GM18519 (cell line): ENCODE measurements at regions not wholly inside any gene's neighbourhood (a gene's known extent, or its start where the extent isn't known, plus 50 kb on each side); places are given as distances from the start of the nearest gene placed in this dataset.
"Not testable (repeated sequence)": the region's sequence is repeated elsewhere in the genome, so short reads cannot be mapped to it uniquely, and the experiment has no call there.

Source experiments
- ATAC-seq: cut with Tn5 transposase; IDR thresholded peaks from one replicate; pipeline ENCODE4 v1.9.1; 2021; ENCODE audit warnings: mild to moderate bottlenecking, moderate library complexity; ENCODE audit not compliant: unreplicated experiment, low FRiP score

DNA sequence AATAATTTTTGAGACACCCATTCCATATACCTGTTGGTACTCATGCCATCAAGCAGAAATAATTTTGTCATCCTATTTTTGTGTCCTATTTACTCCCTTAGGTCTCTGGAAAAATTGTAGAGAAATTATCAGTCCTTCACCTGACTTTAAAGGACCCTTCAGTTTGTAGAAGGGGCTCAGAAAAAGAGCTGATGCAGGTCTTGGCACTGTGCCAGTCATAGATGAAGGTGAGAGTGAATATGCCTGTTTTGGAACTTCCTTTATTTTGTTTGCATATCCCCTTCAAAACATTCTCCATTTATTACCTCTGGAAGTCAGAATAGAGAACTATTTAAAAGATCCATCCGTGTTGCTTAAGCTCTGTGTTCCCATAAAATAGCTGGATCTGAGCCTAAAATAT is 321.0 kb upstream of the TPK1 start:
- ATAC-seq: no peak

GRCh38 chr7:145152589-145152988 is 316.7 kb upstream of the TPK1 start:
- ATAC-seq: no peak

GRCh38 chr7:145151676-145152075 is 315.8 kb upstream of the TPK1 start:
- ATAC-seq: no peak

DNA sequence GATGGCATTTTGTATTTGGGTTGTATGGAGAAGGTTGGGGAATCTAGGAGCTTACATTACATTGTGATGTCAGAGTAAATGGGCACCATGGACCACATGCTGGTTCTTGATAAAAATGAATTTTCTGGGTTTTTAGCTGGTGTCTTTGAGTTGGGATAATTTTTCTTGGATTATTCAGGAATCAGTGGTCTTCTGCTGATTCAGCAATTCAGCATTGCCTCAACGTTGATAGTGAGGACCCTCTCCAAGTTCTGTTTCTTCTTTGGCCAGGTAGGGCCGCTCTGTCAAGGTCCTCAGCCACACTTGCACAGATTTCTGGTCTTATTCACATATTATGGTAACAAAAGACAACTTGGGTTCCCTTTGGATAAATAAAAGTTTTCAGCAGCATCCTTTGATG is 312.0 kb upstream of the TPK1 start:
- no peak for ATAC-seq

DNA sequence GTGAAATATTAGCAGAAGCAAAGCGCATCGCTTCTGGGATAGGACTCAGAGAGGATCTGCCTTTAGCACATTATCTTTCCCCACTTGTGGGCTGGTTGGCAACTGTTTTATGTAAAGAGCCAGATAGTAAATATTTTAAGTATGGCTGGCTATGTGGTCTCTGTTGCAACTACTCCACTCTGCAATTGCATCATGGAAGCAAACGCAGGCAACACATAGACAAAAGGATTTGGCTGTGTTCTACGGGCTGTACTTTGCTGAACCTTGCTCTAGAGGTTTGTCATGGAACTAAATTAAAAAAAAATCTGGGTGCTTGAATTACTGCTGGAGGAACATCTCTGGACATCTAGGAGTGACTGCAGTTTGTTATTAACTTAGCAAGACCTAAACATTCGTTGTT is 307.8 kb upstream of the TPK1 start:
- ATAC-seq: no peak

DNA sequence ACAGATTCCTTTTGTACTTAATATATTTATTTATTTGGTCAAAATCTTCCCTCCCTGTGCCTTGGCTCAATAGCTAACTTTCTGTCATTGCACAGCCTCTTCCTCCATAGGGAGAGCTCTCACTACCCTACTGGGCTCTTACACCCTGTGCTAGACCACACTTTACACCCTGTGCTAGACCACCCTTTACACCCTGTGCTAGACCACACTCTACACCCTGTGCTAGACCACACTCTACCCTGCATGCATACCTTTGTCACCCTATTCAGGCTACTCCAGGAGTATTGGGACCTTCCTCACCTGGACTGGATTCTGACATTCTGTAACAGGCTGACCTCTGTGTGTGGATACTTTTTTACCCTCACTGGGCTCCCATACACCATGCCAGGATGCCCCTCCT is 298.5 kb upstream of the TPK1 start:
- ATAC-seq: no peak

- ATAC-seq: no peak
Observed at GRCh38 chr7:145123502-145123901, 287.6 kb upstream of the TPK1 start.

- no peak for ATAC-seq
Observed at GRCh38 chr7:145106001-145106400, 270.1 kb upstream of the TPK1 start.

- no peak for ATAC-seq
Observed at GRCh38 chr7:145105561-145105960, 269.7 kb upstream of the TPK1 start.

DNA sequence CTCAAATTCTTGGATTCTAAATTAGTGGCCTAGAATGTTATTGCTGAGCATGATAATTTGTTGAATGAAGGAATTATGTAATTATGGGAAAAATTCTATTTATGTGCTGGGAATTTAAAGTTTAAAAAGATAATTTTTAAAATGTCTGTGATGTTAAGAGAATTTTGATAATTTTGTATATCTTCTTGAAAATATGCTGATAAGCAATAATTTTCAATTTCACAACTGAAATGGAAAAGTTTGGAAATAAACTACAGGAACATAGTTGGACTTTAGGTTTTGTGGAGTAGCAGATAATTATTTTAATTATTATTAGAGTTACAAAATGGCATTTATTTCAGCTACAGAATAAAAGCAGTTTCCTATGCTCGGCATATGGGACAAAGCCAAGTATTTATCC is 268.5 kb upstream of the TPK1 start:
- ATAC-seq: no peak

DNA sequence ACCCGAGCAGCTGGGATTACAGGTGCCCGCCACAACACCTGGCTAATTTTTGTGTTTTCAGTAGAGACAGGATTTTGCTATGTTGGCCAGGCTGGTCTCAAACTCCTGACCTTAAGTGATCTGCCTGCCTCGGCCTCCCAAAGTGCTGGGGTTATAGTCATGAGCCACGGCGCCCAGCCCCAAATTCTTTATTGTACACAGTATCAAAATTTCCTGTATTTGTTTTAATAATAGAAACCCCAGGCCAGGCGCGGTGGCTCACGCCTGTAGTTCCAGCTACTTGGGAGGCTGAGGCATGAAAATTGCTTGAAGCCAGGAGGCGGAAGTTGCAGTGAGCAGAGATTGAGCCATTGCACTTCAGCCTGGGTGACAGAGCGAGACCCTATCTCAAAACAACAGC is 266.3 kb upstream of the TPK1 start:
- ATAC-seq: not testable (repeated sequence)

GRCh38 chr7:145092766-145093165 is 256.9 kb upstream of the TPK1 start:
- ATAC-seq: no peak

- ATAC-seq: no peak
Observed at GRCh38 chr7:145088111-145088745, 252.4 kb upstream of the TPK1 start.

DNA sequence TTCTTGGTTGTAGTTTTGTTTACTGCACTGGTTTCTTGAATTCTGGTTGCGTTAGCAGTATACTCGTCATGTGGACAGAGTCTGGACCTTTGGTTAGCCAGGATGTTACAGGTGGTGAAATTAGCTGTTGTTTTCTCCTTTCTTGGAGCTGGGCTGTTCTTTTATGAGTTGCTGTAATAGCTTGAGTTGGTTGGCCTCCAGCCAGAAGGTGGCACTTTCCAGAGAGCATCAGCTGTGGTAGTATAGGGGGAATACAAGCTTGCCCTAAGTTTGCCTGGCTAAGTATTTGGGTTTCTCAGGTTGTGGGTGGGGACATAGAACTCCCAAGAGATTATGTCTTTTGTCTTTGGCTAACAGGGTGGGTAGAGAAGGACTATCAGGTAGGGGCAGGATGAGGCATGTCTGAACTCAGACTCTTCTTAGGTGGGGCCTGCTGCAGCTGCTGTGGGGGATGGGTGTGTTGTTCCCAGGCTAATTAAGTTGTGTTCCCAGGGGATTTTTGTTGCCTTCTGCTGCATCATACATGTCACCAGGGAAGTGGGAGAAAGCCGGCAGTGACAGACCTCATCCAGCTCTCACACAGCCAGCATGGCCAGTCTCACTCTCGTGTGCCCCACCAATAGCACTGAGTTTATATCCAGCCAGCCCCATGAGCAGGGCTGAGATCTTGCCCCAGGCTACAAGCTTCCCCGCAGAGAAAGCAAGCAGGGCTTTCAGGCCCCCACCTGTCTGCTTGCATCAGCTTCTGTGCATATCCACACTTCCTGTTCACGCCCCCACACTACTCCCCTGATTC is 246.7 kb upstream of the TPK1 start:
- no peak for ATAC-seq

DNA sequence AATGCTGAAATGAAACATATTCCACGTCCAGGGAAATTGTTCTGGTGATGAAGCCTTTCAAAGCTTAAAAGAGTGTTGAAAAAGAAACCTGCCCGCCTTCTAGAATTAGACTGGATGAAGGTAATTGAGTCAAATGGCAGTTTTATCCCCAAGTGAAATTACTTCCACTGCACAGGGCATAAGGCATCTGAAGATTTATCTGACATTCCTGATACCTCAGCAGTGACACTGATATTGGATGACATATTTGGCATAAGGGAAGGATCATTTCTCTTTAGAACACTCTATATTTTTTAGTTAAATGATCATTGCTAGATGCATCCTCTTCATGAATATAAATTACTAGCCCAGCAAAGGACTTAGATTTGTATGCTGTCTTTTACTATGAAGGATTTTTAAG is 229.6 kb upstream of the TPK1 start:
- ATAC-seq: no peak

DNA sequence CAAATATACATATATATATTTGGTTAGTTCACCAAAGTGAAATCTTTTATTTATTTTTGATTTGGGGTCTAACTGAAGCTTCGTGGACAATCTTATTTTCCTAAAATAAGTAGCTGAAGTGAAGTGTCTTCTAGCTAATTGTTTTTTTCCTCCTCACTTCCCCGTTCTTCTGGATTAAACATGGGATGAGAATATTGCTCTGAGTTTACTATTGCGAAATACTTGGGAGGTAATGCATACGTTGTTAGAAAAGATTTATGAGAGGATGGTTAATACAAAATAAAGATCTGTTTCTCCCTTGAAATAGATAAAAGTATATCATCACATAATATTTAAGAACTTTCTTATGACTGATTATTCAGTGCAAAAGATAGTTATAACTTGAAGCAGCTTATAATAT is 228.3 kb upstream of the TPK1 start:
- no peak for ATAC-seq

GRCh38 chr7:145053781-145054180 is 217.9 kb upstream of the TPK1 start:
- no peak for ATAC-seq

DNA sequence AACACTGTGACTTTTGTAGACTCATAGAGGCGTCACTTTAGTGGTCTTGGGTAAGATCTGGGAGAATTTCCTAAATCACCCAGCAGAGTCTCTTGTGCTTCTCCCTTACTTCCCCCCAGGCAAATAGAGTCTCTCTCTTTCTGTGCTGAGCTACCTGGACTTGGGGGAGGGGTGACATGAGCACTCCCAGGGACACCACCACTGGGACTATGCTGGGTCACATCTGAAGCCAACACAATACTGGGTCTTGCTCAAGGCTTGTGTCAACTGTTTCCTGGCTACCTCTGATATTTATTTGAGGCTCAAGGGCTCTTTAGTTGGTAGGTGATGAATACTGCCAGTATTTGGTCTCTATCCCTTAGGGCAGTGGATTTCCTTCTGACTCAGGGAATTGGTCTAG is 214.6 kb upstream of the TPK1 start:
- no peak for ATAC-seq

- peak; percentile 80 for ATAC-seq
Observed at GRCh38 chr7:145036604-145037405, 201.0 kb upstream of the TPK1 start.

DNA sequence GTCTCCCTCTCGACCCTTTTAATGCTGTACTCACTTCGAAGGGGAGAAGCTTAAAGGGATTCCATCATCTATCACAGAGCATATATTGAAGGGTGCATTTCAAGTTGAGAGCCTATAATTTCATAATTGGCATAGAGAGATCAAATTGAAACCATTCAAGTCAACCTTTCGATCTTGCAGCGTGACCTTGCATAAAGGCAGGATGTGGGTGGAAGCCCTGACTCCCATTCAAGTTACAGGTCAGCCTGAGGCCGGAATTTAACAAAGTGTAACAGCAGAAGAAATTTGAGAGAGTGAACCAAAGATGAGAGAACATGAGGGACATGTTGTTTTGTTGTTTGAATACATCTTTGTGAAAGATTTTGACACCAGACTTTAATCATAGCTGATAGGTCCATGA is 195.3 kb upstream of the TPK1 start:
- ATAC-seq: no peak

- ATAC-seq: no peak
Observed at GRCh38 chr7:145030754-145031153, 194.9 kb upstream of the TPK1 start.

DNA sequence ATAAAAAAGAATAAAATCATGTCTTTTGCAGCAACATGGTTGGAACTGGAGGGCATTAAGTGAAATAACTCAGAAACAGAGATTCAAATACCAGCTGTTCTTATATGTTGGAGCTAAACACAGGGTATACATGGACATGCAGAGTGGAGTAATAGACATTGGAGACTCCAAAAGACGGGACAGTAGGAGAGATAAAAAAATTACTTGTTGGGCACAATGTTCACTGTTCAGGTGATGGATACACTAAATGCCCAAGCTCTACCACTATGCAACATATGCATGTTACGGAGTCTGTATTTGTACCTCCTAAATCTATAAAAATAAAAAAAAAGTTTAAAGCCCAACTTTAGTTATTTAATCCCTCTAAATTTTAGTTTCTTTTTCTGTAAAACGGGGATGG is 184.6 kb upstream of the TPK1 start:
- no peak for ATAC-seq
